GM12878 (cell line): ENCODE measurements at regions not wholly inside any gene's neighbourhood (a gene's known extent, or its start where the extent isn't known, plus 50 kb on each side); places are given as distances from the start of the nearest gene placed in this dataset.

Experiments used
- ATF7 ChIP-seq: fragments of 450-650 bp; IDR thresholded peaks from 2 replicates; pipeline ENCODE4 v1.6.1; 2016; ENCODE audit warnings: low read depth, mild to moderate bottlenecking
- CBFB ChIP-seq: IDR thresholded peaks from 2 replicates; pipeline ENCODE4 v1.6.1; 2016; ENCODE audit warnings: antibody characterized with exemption, low read depth
- CTCF ChIP-seq, 3 experiments: IDR thresholded peaks in 2 of 3; conservative IDR thresholded peaks in 1 of 3; 2 replicates each; pipeline ENCODE4 v1.5.1; 2011; ENCODE audit warnings: low read depth in 3 of 3, low read length in 3 of 3, mild to moderate bottlenecking in 3 of 3, control low read depth in 2 of 3, moderate library complexity in 2 of 3, inconsistent platforms in 1 of 3, mixed read lengths in 1 of 3; ENCODE audit not compliant: control insufficient read depth in 2 of 3, insufficient read depth in 1 of 3; ENCODE audit errors: extremely low read depth in 1 of 3
- EP300 ChIP-seq, 2 experiments: fragments of 150-350 bp in 1 of 2; IDR thresholded peaks; 2 replicates each; pipeline ENCODE4 v1.6.1; 2011 to 2012; ENCODE audit warnings: low read depth in 2 of 2, low read length in 2 of 2, borderline replicate concordance in 1 of 2, improper control_type of control experiment in 1 of 2, inconsistent platforms in 1 of 2; ENCODE audit not compliant: control insufficient read depth in 1 of 2
- POLR2AphosphoS5 ChIP-seq: IDR thresholded peaks from 2 replicates; pipeline ENCODE4 v1.6.1; 2011; ENCODE audit warnings: mild to moderate bottlenecking, low read length, inconsistent platforms
- RAD21 ChIP-seq: IDR thresholded peaks from 2 replicates; pipeline ENCODE4 v1.6.1; 2011; ENCODE audit warnings: mild to moderate bottlenecking, low read depth, low read length, moderate library complexity; ENCODE audit not compliant: insufficient read depth
- RAD51 ChIP-seq: fragments of 450-650 bp; IDR thresholded peaks from 2 replicates; pipeline ENCODE4 v1.6.1; 2016; ENCODE audit warnings: moderate library complexity, mild to moderate bottlenecking, inconsistent platforms
- RFX5 ChIP-seq: IDR thresholded peaks from 2 replicates; pipeline ENCODE4 v1.6.1; 2011; ENCODE audit warnings: low read depth, low read length, improper control_type of control experiment
- SPI1 ChIP-seq: IDR thresholded peaks from 2 replicates; pipeline ENCODE4 v1.6.1; 2011; ENCODE audit warnings: low read depth, mild to moderate bottlenecking, low read length, moderate library complexity, borderline replicate concordance; ENCODE audit not compliant: insufficient read depth

GRCh38 chr1:222239130-222239529 is 308.8 kb downstream of the HHIPL2 start:
- TF ChIP-seq RAD21 (no peak), SPI1 (no peak), CTCF (IDR thresholded peaks at IDR 0.05 in 2 of 3, conservative IDR thresholded peaks at IDR 0.05 in 1 of 3; ENCODE audit: control insufficient read depth in 2 of 3, extremely low read depth in 1 of 3, insufficient read depth in 1 of 3, low read depth in 3 of 3, low read length in 3 of 3) (no peak), CBFB (no peak), RAD51 (no peak), ATF7 (no peak), POLR2AphosphoS5 (no peak), EP300 (IDR thresholded peaks at IDR 0.05; ENCODE audit: borderline replicate concordance in 1 of 2, control insufficient read depth in 1 of 2, low read depth in 2 of 2, low read length in 2 of 2) (no peak), RFX5 (no peak)
